ENCODE measurements at regions not wholly inside any gene's neighbourhood (a gene's known extent, or its start where the extent isn't known, plus 50 kb on each side); places are given as distances from the start of the nearest gene placed in this dataset.

GRCh38 chr6:170068496-170068895, 222.4 kb downstream of the DLL1 start:
- H3K9ac ChIP-seq (ENCODE audit: insufficient read length, low read depth), result no peak overlapping the region
- peaks cover 7% of the 10 kb centered on the region for H3K4me1 ChIP-seq (ENCODE audit: insufficient read depth, insufficient read length)
- H3K27me3 ChIP-seq (ENCODE audit: insufficient read depth, insufficient read length), result no peaks in the 10 kb centered on the region
- H3K9me3 ChIP-seq (ENCODE audit: insufficient read depth, low read length), result peaks cover 10% of the 10 kb centered on the region; the same call in 1 of the 2 replicates
- TF ChIP-seq YY1 (IDR thresholded peaks at IDR 0.05; ENCODE audit: insufficient read depth, insufficient read length) (no peak), SUZ12 (IDR thresholded peaks at IDR 0.05; ENCODE audit: extremely low read depth, insufficient read depth, insufficient read length) (no peak), ZNF274 (IDR thresholded peaks at IDR 0.05; ENCODE audit: low read depth, low read length) (no peak)
- DNase-seq (ENCODE audit: low read depth, low spot score), result no peak
- H3K4me3 ChIP-seq (ENCODE audit: insufficient read length, low read depth), result no peak overlapping the region
- no peaks in the 10 kb centered on the region for H3K36me3 ChIP-seq (ENCODE audit: insufficient read depth, insufficient read length, low read length)

GRCh38 chr6:170067923-170068360, 222.9 kb downstream of the DLL1 start:
- no peak for TF ChIP-seq ZNF274 (IDR thresholded peaks at IDR 0.05; ENCODE audit: low read depth, low read length)
- no peak for TF ChIP-seq SUZ12 (IDR thresholded peaks at IDR 0.05; ENCODE audit: extremely low read depth, insufficient read depth, insufficient read length)
- TF ChIP-seq YY1 (IDR thresholded peaks at IDR 0.05; ENCODE audit: insufficient read depth, insufficient read length), result no peak
- no peak for DNase-seq (ENCODE audit: low read depth, low spot score)
- Histone ChIP-seq H3K27me3 (ENCODE audit: insufficient read depth, insufficient read length) (no peaks in the 10 kb centered on the region), H3K36me3 (ENCODE audit: insufficient read depth, insufficient read length, low read length) (no peaks in the 10 kb centered on the region), H3K9me3 (ENCODE audit: insufficient read depth, low read length) (peaks cover 10% of the 10 kb centered on the region; the same call in 1 of the 2 replicates), H3K9ac (ENCODE audit: insufficient read length, low read depth) (no peak overlapping the region), H3K4me1 (ENCODE audit: insufficient read depth, insufficient read length) (peaks cover 7% of the 10 kb centered on the region), H3K4me3 (ENCODE audit: insufficient read length, low read depth) (no peak overlapping the region)

- TF ChIP-seq SUZ12 (IDR thresholded peaks at IDR 0.05; ENCODE audit: extremely low read depth, insufficient read depth, insufficient read length), result no peak
- TF ChIP-seq ZNF274 (IDR thresholded peaks at IDR 0.05; ENCODE audit: low read depth, low read length), result no peak
- TF ChIP-seq YY1 (IDR thresholded peaks at IDR 0.05; ENCODE audit: insufficient read depth, insufficient read length), result no peak
- DNase-seq (ENCODE audit: low read depth, low spot score), result no peak
- Histone ChIP-seq H3K4me1 (ENCODE audit: insufficient read depth, insufficient read length) (peaks cover 7% of the 10 kb centered on the region), H3K4me3 (ENCODE audit: insufficient read length, low read depth) (no peak overlapping the region), H3K9ac (ENCODE audit: insufficient read length, low read depth) (no peak overlapping the region), H3K36me3 (ENCODE audit: insufficient read depth, insufficient read length, low read length) (no peaks in the 10 kb centered on the region), H3K27me3 (ENCODE audit: insufficient read depth, insufficient read length) (no peaks in the 10 kb centered on the region), H3K9me3 (ENCODE audit: insufficient read depth, low read length) (peaks cover 10% of the 10 kb centered on the region; the same call in 1 of the 2 replicates)
Observed at GRCh38 chr6:170067181-170067641, 223.7 kb downstream of the DLL1 start.

- no peak overlapping the region for H3K9ac ChIP-seq (ENCODE audit: insufficient read length, low read depth)
- H3K27me3 ChIP-seq (ENCODE audit: insufficient read depth, insufficient read length), result no peaks in the 10 kb centered on the region
- H3K4me3 ChIP-seq (ENCODE audit: insufficient read length, low read depth), result no peak overlapping the region
- peaks cover 10% of the 10 kb centered on the region; the same call in 1 of the 2 replicates for H3K9me3 ChIP-seq (ENCODE audit: insufficient read depth, low read length)
- no peak for DNase-seq (ENCODE audit: low read depth, low spot score)
- H3K36me3 ChIP-seq (ENCODE audit: insufficient read depth, insufficient read length, low read length), result no peaks in the 10 kb centered on the region
- peaks cover 7% of the 10 kb centered on the region for H3K4me1 ChIP-seq (ENCODE audit: insufficient read depth, insufficient read length)
- TF ChIP-seq YY1 (IDR thresholded peaks at IDR 0.05; ENCODE audit: insufficient read depth, insufficient read length), result no peak
- TF ChIP-seq SUZ12 (IDR thresholded peaks at IDR 0.05; ENCODE audit: extremely low read depth, insufficient read depth, insufficient read length), result no peak
- no peak for TF ChIP-seq ZNF274 (IDR thresholded peaks at IDR 0.05; ENCODE audit: low read depth, low read length)
Observed at GRCh38 chr6:170066679-170067078, 224.2 kb downstream of the DLL1 start.

- TF ChIP-seq ZNF274 (IDR thresholded peaks at IDR 0.05; ENCODE audit: low read depth, low read length), result no peak
- no peak for TF ChIP-seq YY1 (IDR thresholded peaks at IDR 0.05; ENCODE audit: insufficient read depth, insufficient read length)
- no peaks in the 10 kb centered on the region for H3K27me3 ChIP-seq (ENCODE audit: insufficient read depth, insufficient read length)
- H3K4me3 ChIP-seq (ENCODE audit: insufficient read length, low read depth), result no peak overlapping the region
- H3K9ac ChIP-seq (ENCODE audit: insufficient read length, low read depth), result no peak overlapping the region
- no peaks in the 10 kb centered on the region for H3K36me3 ChIP-seq (ENCODE audit: insufficient read depth, insufficient read length, low read length)
- DNase-seq (ENCODE audit: low read depth, low spot score), result no peak
- H3K4me1 ChIP-seq (ENCODE audit: insufficient read depth, insufficient read length), result peaks cover 7% of the 10 kb centered on the region
- peaks cover 3% of the 10 kb centered on the region; the same call in 1 of the 2 replicates for H3K9me3 ChIP-seq (ENCODE audit: insufficient read depth, low read length)
Observed at GRCh38 chr6:170063851-170064602, 226.9 kb downstream of the DLL1 start.

- H3K9me3 ChIP-seq (ENCODE audit: insufficient read depth, low read length), result no peaks in the 10 kb centered on the region
- H3K4me3 ChIP-seq (ENCODE audit: insufficient read length, low read depth), result no peak overlapping the region
Observed at GRCh38 chr6:170063431-170063830, 227.4 kb downstream of the DLL1 start.

GRCh38 chr6:170062915-170063241, 228.0 kb downstream of the DLL1 start:
- H3K4me1 ChIP-seq (ENCODE audit: insufficient read depth, insufficient read length), result peaks cover 7% of the 10 kb centered on the region
- no peaks in the 10 kb centered on the region for H3K27me3 ChIP-seq (ENCODE audit: insufficient read depth, insufficient read length)
- no peak overlapping the region for H3K9ac ChIP-seq (ENCODE audit: insufficient read length, low read depth)
- H3K9me3 ChIP-seq (ENCODE audit: insufficient read depth, low read length), result no peaks in the 10 kb centered on the region
- DNase-seq (ENCODE audit: low read depth, low spot score), result no peak
- no peaks in the 10 kb centered on the region for H3K36me3 ChIP-seq (ENCODE audit: insufficient read depth, insufficient read length, low read length)
- H3K4me3 ChIP-seq (ENCODE audit: insufficient read length, low read depth), result no peak overlapping the region
- no peak for TF ChIP-seq YY1 (IDR thresholded peaks at IDR 0.05; ENCODE audit: insufficient read depth, insufficient read length)
- no peak for TF ChIP-seq SUZ12 (IDR thresholded peaks at IDR 0.05; ENCODE audit: extremely low read depth, insufficient read depth, insufficient read length)
- no peak for TF ChIP-seq ZNF274 (IDR thresholded peaks at IDR 0.05; ENCODE audit: low read depth, low read length)

More at GRCh38 chr6:170063431-170063830, 227.4 kb downstream of the DLL1 start:
- no peak for DNase-seq (ENCODE audit: low read depth, low spot score)
- Histone ChIP-seq H3K36me3 (ENCODE audit: insufficient read depth, insufficient read length, low read length) (no peaks in the 10 kb centered on the region), H3K4me1 (ENCODE audit: insufficient read depth, insufficient read length) (peaks cover 7% of the 10 kb centered on the region), H3K27me3 (ENCODE audit: insufficient read depth, insufficient read length) (no peaks in the 10 kb centered on the region), H3K9ac (ENCODE audit: insufficient read length, low read depth) (no peak overlapping the region)
- TF ChIP-seq ZNF274 (IDR thresholded peaks at IDR 0.05; ENCODE audit: low read depth, low read length), result no peak
- TF ChIP-seq YY1 (IDR thresholded peaks at IDR 0.05; ENCODE audit: insufficient read depth, insufficient read length), result no peak

All from NT2/D1 (cell line).